ENCODE measurements at regions not wholly inside any gene's neighbourhood (a gene's known extent, or its start where the extent isn't known, plus 50 kb on each side); places are given as distances from the start of the nearest gene placed in this dataset.
A peak's percentile ranks its signal among the peaks of the same experiment; 100 is the strongest.
"Not testable (repeated sequence)": the region's sequence is repeated elsewhere in the genome, so short reads cannot be mapped to it uniquely, and the experiment has no call there.

- DNase-seq = peak in 1 of 2 experiments; percentile 30
These were observed 258.9 kb upstream of the PCDH9 start for GRCh38 chr13:67489016-67489415.

DNA sequence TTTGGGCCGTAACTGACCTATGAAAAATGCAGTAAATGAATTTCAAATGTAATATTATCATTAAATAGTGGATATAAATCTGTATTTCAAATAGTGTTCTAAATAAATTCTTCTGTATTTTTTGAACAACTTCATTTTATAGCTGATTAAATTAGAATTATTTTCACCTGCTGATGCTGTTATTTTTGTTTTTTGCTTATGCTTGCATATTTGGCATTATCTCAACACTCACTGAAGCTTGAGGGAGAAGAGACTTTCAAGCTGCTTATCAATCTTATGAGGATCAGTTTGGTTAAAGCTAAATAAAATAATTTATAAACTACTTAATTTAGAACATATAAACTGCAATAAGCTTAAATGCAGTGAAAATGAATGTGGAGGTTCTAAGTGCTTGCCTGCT is 251.3 kb upstream of the PCDH9 start:
- DNase-seq = no peak

- DNase-seq = no peak
These were observed 244.0 kb upstream of the PCDH9 start for GRCh38 chr13:67474115-67474514.

- DNase-seq = no peak
These were observed 239.5 kb upstream of the PCDH9 start for GRCh38 chr13:67469623-67470022.

DNA sequence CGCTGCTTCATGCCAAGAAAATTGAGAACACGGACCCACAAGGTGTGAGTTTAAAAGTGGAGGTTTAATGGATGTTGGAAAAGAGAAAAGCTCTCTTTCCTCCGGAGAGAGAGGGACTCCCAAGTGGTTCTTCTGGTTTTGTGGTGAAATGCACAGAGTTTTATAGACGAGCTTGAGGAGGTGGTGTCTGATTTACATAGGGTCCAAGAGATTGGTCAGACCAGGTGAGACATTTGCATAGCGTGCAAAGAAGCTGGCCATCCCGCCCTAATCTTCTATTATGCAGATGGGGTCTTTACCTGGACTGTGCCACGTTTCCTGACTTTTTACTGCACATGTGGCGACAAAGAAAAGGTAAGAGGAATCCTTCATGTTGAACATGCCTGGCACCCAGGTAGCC is 236.4 kb upstream of the PCDH9 start:
- DNase-seq = no peak

DNA sequence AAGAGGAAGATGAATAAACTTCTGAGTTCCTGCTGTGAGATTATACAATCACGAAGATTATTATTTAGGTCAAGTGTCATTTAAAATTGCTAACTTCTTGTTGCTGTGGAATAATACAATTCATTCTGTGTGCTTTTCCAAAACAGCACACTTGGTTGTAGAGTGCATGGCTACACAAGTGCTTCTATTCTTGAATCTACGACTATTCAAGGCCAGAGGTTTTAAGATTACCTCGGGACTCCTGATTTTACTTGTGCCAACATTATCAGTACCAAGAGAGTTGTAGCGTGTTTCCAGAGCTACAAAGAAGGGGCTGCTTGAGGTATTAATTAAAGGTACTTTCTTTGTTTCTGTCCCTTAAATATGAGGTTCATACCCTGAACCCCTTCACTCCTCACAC is 234.0 kb upstream of the PCDH9 start:
- DNase-seq = no peak

DNA sequence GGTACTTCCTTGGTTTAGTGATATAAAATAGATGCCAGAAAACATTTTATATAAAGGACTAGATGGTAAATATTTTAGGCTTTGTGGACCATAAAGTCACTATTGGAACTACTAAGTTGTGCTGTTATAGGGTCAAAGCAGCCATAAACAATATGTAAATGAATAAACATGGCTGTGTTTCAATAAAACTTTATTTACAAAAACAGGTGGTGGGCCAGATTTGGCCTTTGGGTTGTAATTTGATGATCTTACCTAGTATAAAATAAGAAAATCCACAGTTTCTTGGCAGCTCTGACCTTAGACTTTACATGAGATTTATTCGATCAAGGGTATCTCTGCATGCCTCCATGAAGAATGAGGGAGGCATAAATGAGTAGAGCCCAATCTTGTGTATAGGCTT is 232.0 kb upstream of the PCDH9 start:
- DNase-seq = no peak

GRCh38 chr13:67452526-67452925 is 222.4 kb upstream of the PCDH9 start:
- DNase-seq = not testable (repeated sequence)

DNA sequence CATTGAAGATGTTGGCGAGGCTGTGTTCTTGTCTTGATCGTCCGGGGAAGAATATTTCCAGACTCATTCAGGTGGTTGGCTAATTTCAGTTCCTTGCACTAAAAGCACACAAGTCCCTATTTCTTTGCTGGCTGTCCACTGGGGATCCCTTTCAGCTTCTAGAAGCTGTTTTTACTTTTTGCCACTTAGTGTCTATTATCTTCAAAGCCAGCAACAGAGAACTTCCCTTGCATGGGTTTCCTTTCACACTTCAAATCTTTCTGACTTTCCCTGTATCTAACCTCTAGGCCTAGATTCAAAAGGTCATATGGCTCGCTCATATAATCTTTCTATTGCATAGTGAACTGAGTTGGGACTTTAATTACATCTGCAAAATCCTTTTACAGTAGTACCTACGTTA is 215.3 kb upstream of the PCDH9 start:
- no peak for DNase-seq

DNA sequence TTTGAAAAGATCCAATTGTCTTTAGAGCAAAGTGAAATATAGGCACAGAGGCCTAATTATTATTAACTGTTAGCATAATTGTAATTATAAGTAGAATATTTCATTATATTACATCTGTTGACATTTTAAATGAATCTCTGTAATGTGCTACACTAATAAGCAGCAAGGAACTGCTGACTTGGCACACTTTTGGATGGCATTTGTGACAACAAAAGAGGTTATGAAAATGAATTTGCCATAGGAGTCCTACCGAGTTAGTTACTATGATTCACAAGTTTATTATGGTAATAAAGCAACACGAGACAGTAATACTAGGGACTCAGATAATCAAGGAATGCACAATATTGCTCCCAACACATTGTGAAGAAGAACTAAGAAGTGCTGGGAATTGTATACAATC is 213.8 kb upstream of the PCDH9 start:
- no peak for DNase-seq

GRCh38 chr13:67440236-67440975 is 210.3 kb upstream of the PCDH9 start:
- DNase-seq = no peak

DNA sequence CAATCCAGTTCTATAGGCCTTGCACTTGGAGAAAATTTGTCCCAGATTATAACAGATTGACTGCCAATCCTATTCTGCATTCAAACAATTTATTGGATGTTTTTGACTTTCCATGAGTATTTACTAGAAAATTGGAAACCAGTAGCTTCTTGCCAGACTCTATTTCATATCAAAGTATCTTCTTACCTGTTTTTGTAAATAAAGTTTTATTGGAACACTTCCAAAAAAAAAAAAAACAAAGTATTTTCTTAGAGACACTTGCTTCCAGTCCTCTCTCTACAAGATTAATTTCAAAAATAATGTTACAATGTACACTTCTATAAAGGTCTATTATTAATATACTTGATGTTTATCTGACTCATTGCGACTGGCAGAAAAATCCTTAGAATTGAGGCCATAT is 209.2 kb upstream of the PCDH9 start:
- no peak for DNase-seq

GRCh38 chr13:67438465-67438864 is 208.3 kb upstream of the PCDH9 start:
- DNase-seq = peak in 1 of 2 experiments; percentile 6

DNA sequence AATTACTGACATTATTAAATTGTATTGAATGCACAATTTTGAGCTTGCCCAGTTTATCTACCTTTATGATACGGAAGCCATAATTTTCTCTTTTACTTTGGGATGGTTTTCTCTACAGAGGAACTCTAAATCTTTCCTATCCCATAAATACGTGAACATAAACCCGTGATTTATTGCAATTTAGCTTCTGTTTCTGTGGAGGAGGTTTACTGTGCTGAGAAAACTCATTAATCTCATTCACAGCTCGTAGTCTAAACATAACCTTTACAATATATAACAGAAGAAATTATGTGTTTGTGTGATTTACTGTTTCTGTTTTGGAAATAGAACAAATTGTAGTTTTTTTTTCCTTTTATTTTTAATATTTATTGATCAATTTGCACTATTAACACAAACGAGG is 207.1 kb upstream of the PCDH9 start:
- no peak for DNase-seq

GRCh38 chr13:67421475-67421874 is 191.3 kb upstream of the PCDH9 start:
- no peak for DNase-seq

DNA sequence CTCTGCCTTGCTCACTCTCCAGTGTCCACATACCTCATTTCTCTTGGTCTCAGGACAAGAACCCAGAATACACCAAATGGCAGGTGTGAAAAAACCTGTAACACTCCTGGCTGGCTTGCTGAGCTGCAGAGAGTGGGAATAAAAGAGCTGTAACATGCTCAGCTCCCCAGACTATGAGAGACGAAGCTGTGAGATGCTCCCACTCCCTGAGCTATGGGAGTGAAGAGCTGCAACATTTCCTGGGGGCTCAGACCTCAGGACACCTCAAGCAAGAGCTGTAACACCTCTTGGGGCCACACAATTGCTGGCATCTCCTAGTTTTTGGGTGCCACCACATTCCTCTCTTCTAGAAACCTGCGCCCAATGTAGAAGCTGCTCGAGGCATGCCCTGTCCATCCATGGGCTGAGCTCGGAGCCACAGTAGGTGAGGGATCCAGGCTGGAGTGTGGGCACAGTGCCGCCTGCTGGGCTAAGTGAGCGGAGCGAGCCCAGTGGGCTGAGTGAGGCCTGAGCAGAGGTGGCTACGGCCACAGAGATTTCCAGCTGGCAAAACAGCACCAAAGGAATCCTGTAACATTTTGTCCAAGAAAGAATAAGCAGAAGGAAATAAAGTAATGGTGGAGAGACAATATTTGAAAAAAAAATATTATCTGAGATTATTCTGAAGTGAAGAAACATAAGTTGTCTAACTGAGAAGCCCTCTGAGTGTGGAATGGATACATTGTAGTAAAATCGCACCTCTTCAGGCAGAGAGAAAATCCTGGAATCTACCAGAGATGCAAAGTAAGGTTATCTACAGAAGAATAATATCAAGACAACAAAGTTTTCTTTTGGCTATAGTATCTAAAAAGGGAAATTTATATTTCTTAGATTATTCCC is 186.2 kb upstream of the PCDH9 start:
- peak in 1 of 2 experiments; percentile 27 for DNase-seq

DNA sequence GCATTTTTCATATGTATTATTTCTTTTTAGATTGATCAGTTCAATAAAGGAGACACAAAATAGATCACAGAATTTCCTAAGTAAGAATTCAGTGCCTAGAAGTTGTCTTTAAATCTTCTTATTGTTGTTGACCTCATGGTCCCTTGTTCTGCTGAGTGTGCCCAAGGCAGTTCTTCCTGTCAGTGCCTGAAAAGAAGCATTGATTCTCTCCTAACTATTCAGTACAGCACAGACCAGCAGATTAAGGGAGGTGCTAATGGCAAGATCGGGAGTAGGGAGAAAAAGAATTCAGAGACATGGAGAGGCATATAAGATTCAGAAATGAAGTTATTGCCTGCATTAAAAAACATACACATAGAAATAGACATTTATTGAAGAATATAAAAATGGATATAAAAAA is 180.5 kb upstream of the PCDH9 start:
- DNase-seq = no peak

- no peak for DNase-seq
These were observed 178.7 kb upstream of the PCDH9 start for GRCh38 chr13:67408798-67409197.

- DNase-seq = no peak
These were observed 172.4 kb upstream of the PCDH9 start for GRCh38 chr13:67402546-67402945.

DNA sequence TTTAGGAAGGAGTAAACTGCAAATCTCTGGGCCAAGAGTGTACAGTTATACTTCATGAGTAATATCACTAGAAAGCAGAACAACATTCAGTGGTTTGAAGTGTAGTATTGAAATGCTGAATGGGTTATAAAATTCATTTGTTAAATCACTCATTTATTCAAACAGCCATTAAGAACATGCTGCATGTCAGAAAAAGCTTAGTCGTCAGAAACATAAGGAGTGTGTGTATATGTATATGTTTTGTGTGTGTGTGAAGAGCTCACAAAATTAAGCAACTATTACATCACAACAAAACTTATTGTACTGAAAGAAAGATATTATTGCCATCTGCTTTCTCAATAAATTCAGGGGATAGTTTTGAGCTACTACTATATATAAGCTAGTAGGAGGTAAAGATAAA is 165.4 kb upstream of the PCDH9 start:
- DNase-seq = no peak

DNA sequence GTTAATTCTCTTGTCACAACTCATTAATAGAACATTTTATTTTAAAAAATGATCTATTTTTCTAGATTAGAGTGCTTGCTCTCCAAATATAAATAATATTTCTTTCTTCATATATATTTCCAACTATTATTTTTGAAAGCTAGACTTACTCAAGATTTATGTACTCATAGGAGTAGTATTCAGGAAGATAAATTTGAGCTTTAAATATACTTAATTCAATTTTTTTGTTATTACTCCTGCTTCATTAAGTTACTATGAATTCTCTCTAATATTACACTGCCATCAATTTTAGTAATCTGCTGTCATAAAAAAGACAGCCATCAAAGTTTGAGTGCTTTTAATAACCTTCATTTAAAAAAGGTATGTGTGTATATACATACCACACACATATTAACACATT is 161.9 kb upstream of the PCDH9 start:
- DNase-seq = no peak

- no peak for DNase-seq
These were observed 160.4 kb upstream of the PCDH9 start for GRCh38 chr13:67390462-67391086.

DNA sequence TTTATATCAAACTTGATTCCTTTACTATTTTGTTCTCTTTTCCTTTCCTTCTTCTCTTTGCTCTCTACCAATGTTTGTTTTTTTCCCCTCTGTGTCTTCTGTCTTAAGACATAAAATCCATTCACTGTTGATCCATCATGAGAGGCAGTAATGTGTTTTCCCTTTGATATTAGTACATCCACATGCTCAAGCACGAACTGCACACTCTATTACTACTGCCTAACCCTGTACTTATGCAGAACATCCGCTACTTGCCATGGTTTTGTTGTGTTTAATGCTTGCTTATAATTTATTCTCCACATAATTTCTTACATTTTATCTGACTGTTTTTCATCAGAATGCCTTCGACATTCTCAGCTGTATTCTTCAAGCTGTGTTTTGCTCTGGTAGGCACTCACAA is 159.0 kb upstream of the PCDH9 start:
- no peak for DNase-seq
